AG10803 (cell line): ENCODE measurements at regions not wholly inside any gene's neighbourhood (a gene's known extent, or its start where the extent isn't known, plus 50 kb on each side); places are given as distances from the start of the nearest gene placed in this dataset.
"Not testable (repeated sequence)": the region's sequence is repeated elsewhere in the genome, so short reads cannot be mapped to it uniquely, and the experiment has no call there.

Experiments
- DNase-seq: peaks from one replicate; pipeline ENCODE4 v3.0.0; 2010; ENCODE audit warnings: low read depth
- H3K4me3 ChIP-seq: 2 replicates; pipeline ENCODE4 v1.5.1; 2011; ENCODE audit warnings: mild to moderate bottlenecking, low read length, control low read depth
- TF ChIP-seq, protein P1 (sequence below): conservative IDR thresholded peaks from 2 replicates; pipeline ENCODE4 v1.5.1; 2011; ENCODE audit warnings: mild to moderate bottlenecking, low read length, control low read depth, inconsistent platforms

- H3K4me3 ChIP-seq = no peak overlapping the region
- TF ChIP-seq, protein P1, sequence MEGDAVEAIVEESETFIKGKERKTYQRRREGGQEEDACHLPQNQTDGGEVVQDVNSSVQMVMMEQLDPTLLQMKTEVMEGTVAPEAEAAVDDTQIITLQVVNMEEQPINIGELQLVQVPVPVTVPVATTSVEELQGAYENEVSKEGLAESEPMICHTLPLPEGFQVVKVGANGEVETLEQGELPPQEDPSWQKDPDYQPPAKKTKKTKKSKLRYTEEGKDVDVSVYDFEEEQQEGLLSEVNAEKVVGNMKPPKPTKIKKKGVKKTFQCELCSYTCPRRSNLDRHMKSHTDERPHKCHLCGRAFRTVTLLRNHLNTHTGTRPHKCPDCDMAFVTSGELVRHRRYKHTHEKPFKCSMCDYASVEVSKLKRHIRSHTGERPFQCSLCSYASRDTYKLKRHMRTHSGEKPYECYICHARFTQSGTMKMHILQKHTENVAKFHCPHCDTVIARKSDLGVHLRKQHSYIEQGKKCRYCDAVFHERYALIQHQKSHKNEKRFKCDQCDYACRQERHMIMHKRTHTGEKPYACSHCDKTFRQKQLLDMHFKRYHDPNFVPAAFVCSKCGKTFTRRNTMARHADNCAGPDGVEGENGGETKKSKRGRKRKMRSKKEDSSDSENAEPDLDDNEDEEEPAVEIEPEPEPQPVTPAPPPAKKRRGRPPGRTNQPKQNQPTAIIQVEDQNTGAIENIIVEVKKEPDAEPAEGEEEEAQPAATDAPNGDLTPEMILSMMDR = no peak
- peak; percentile 6 for DNase-seq
Observed at GRCh38 chr4:23969635-23970145, 79.8 kb upstream of the PPARGC1A start.

DNA sequence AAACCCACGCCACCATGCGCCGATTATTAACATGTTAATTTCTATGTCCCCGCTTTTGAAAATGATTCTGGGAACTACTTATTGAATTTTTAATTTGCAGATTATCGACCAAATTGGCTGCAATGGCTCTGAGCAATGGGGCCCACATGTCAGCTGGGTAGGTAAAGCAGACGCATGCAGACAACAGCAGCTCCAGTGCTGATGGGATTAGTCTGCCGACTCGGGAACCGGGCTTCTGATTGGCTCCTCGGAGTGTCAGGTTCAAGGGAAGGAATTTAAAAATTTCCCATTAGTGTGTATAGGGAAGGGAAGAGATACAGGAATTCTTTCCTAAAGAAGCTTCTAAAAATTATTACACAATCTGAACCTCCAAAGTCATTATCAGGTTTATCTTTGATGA is 77.4 kb upstream of the PPARGC1A start:
- no peak overlapping the region for H3K4me3 ChIP-seq
- no peak for DNase-seq
- TF ChIP-seq, protein P1 = no peak

DNA sequence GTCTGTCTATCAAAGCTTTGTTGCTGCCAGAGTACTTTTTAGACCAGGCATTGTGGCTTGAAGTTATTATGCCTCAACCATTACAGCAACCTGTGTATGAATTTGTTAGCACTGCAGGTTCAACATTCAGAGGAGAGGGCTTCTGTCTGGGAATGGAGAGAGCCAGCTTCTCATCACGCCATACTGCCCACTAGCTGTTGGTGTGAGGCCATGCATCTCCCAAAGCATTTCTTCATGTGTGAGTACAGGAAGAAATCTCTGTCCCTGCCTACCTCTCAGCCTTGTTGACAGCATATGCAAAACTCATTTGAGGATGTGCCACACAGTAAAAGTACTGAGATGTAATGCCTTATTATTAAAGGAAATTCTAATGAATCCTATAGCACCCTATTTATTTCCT is 76.9 kb upstream of the PPARGC1A start:
- H3K4me3 ChIP-seq = no peak overlapping the region
- TF ChIP-seq, protein P1 = peak; percentile 38; the same call in 1 of the 2 replicates
- no peak for DNase-seq

GRCh38 chr4:23962462-23962861 is 72.6 kb upstream of the PPARGC1A start:
- DNase-seq = no peak
- no peak overlapping the region for H3K4me3 ChIP-seq
- TF ChIP-seq, protein P1 = no peak

DNA sequence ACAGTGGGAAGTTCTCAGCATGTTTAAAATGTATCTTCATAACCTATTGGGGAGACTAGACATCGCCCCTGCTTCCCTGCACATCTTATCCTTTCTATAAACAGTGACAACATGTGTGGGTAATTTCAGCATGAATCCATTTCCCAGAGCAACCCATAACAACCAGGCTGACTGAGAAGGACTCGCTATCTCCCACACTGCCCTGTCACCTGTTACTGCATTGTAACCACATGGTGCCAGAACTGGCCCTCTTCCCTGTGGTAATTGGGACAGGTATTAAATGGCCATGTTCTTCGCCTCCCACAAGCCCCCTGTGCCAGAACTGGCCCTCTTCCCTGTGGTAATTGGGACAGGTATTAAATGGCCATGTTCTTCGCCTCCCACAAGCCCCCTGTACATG is 71.5 kb upstream of the PPARGC1A start:
- not testable (repeated sequence) for H3K4me3 ChIP-seq, DNase-seq

GRCh38 chr4:23959396-23960148 is 69.7 kb upstream of the PPARGC1A start:
- DNase-seq = no peak
- TF ChIP-seq, protein P1 = no peak

DNA sequence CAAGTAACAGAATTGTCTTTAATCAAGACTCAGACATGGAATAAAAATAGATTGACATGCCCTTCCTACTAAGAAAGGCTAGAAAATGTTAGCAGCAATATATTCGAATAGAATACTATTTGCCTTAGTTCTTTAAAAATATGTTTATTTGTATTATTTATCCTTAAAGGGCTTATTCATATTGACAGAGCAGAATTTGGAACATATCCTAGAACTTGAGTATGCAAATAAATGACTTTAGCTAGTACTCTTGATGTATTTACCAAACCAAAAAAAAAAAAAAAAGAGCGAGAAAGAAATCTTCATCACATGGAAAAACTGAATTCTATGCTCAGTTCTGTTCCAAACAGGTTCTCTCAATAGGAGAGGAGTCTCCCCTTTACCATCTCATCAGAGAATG is 68.9 kb upstream of the PPARGC1A start:
- H3K4me3 ChIP-seq = no peak overlapping the region
- TF ChIP-seq, protein P1 = no peak
- no peak for DNase-seq

More at GRCh38 chr4:23959396-23960148, 69.7 kb upstream of the PPARGC1A start:
- no peak overlapping the region for H3K4me3 ChIP-seq
